HG03064 (cell line): ENCODE measurements at regions not wholly inside any gene's neighbourhood (a gene's known extent, or its start where the extent isn't known, plus 50 kb on each side); places are given as distances from the start of the nearest gene placed in this dataset.

Experiments
- ATAC-seq: cut with Tn5 transposase; IDR thresholded peaks from one replicate; pipeline ENCODE4 v1.9.1; 2021; ENCODE audit warnings: low read depth; ENCODE audit not compliant: unreplicated experiment

- no peak for ATAC-seq
Measured at GRCh38 chr2:16566701-16567100, 98.9 kb downstream of the CYRIA start.

- ATAC-seq, result no peak
Measured at GRCh38 chr2:16565481-16565880, 100.2 kb downstream of the CYRIA start.

- no peak for ATAC-seq
Measured at GRCh38 chr2:16561676-16562075, 104.0 kb downstream of the CYRIA start.

- ATAC-seq, result no peak
Measured at GRCh38 chr2:16561251-16561650, 104.4 kb downstream of the CYRIA start.

GRCh38 chr2:16559278-16560067 is 106.2 kb downstream of the CYRIA start:
- no peak for ATAC-seq

- no peak for ATAC-seq
Measured at GRCh38 chr2:16554060-16554583, 111.5 kb downstream of the CYRIA start.

- ATAC-seq, result no peak
Measured at GRCh38 chr2:16553226-16553625, 112.4 kb downstream of the CYRIA start.

GRCh38 chr2:16552202-16552601 is 113.4 kb downstream of the CYRIA start:
- no peak for ATAC-seq

- ATAC-seq, result no peak
Measured at GRCh38 chr2:16548036-16548435, 117.6 kb downstream of the CYRIA start.

GRCh38 chr2:16546128-16546754 is 119.4 kb downstream of the CYRIA start:
- ATAC-seq, result no peak

- ATAC-seq, result no peak
Measured at GRCh38 chr2:16538707-16539106, 126.9 kb downstream of the CYRIA start.

GRCh38 chr2:16537347-16537746 is 128.3 kb downstream of the CYRIA start:
- no peak for ATAC-seq

- no peak for ATAC-seq
Measured at GRCh38 chr2:16526193-16526592, 139.4 kb downstream of the CYRIA start.

GRCh38 chr2:16525265-16525887 is 140.3 kb downstream of the CYRIA start:
- no peak for ATAC-seq

- no peak for ATAC-seq
Measured at GRCh38 chr2:16523711-16524110, 141.9 kb downstream of the CYRIA start.

GRCh38 chr2:16522031-16522831 is 143.4 kb downstream of the CYRIA start:
- no peak for ATAC-seq

- no peak for ATAC-seq
Measured at GRCh38 chr2:16520891-16521290, 144.7 kb downstream of the CYRIA start.

GRCh38 chr2:16515696-16516095 is 149.9 kb downstream of the CYRIA start:
- no peak for ATAC-seq

- ATAC-seq, result no peak
Measured at GRCh38 chr2:16513626-16514025, 152.0 kb downstream of the CYRIA start.

GRCh38 chr2:16511041-16511440 is 154.6 kb downstream of the CYRIA start:
- no peak for ATAC-seq

GRCh38 chr2:16509042-16509441 is 156.6 kb downstream of the CYRIA start:
- no peak for ATAC-seq
